GM19240 (cell line): ENCODE measurements at regions not wholly inside any gene's neighbourhood (a gene's known extent, or its start where the extent isn't known, plus 50 kb on each side); places are given as distances from the start of the nearest gene placed in this dataset.

Source experiments
- DNase-seq: peaks from one replicate; pipeline ENCODE4 v3.0.0; 2011; ENCODE audit warnings: low spot score; ENCODE audit not compliant: insufficient read length

GRCh38 chr19:30790056-30790680, 418.0 kb downstream of the ZNF536 start:
- no peak for DNase-seq

DNA sequence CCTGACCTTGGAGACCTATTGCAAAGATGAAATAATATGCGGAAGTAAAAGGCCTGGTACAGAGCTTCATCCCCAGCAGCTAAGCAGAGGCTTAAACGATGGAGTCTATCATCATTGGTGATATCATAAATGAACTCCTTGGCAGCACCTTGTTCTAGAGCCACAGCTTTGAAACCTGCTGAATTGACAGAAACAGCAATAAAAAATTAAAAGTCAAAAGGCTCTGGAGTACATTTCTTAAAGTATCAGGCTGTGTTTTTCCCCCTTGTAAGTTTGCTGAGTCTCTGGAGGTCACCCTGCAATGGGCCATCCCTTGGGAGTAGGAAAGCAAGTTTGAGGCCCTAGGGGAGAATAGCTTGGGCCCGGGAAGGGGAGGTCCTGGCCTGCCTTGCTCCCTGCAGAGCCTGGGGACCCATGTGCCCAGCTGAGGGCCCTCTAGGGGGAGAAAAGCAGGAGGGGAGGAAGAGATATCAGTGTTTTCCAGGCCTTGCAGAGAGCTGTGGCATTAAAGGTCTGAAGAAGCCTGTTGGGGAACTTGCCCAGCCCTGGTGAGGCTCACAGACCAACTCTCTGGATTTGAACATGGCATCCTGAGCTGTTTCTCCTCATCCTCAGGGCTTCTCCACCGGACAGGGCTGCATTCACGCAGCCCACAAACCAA, 416.1 kb downstream of the ZNF536 start:
- DNase-seq, result no peak

- DNase-seq, result no peak
Observed at GRCh38 chr19:30785458-30786137, 413.4 kb downstream of the ZNF536 start.

- DNase-seq, result no peak
Observed at GRCh38 chr19:30784850-30785457, 412.8 kb downstream of the ZNF536 start.

GRCh38 chr19:30783936-30784335, 411.8 kb downstream of the ZNF536 start:
- no peak for DNase-seq

DNA sequence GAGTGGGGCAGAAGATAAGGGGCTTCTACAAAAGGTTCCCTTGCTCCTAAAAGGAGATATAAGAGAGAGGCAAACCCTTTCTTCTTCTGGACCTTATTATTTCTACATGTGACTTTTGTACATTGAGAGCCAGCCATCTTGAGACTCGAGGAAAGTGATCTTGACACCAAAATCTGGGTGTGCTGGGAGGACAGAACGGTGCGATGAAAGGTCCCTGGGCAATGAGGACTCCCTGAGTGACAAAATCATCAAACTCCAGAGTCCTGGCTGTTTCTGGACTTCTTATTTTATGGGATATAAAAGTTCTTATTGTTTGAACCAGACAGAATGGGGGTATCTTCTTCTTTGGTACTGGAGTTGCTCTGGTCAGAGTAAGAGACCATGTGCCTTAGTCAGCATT, 411.0 kb downstream of the ZNF536 start:
- DNase-seq, result no peak

GRCh38 chr19:30781519-30781918, 409.3 kb downstream of the ZNF536 start:
- no peak for DNase-seq

DNA sequence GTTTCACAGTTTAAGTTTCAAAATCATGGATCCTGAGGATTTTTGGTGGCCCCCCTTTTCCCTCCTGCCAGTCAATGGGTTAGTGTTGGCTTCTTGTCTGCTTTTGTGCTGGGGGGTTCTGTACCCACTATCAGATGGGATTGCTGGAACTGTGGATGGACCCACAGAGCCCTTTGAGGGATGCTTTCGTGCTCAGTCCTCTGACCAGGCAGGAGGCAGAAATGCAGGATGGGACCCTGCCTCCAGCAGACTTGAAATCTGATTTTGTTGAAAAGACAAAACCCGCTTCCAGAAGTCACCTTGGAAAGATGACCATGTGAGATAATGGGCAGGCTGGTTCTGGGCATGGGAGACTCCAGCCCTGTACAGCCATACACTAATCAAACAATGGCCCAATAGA, 408.9 kb downstream of the ZNF536 start:
- no peak for DNase-seq

DNA sequence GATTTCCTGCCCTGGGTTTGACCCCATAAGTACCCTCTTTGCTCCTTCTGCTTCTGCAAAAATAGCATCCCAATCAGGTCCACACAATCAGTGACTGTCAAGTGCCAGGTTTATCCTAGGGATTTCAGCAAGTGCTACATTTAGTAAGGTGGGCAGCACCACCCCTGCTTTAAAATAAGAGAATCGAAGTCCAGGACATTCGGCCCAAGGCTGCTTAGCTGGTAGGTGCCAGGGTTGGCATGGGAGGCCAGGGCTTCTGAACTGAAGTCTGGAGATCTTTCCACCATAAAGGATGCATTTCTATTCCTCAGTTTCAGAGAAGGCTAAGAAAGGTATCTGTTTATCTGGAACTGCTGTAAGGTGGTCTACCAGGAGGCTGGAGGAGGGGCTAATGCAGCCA, 408.3 kb downstream of the ZNF536 start:
- no peak for DNase-seq

DNA sequence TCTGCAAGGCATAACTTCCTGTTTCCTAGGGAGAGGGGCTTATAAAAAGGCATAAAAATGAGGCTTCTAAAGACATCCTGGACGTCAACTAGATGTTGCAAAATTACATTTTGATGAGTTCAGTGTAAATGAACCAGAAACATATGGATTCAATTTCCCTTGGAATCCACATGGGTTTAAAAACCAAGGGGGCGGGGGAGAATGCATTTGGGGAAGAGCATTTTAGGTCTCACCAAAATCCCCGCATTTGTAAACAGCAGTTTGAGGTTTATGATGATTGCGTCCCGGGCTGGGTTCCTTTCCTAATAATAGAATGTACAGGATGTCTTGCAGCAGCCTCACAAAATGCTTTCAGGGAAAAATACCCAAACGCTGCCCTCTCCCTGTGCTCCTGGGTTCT, 407.8 kb downstream of the ZNF536 start:
- no peak for DNase-seq

- DNase-seq, result no peak
Observed at GRCh38 chr19:30778961-30779715, 407.0 kb downstream of the ZNF536 start.

- DNase-seq, result no peak
Observed at GRCh38 chr19:30778061-30778460, 405.9 kb downstream of the ZNF536 start.

- no peak for DNase-seq
Observed at GRCh38 chr19:30775956-30776355, 403.8 kb downstream of the ZNF536 start.

- no peak for DNase-seq
Observed at GRCh38 chr19:30774252-30774766, 402.1 kb downstream of the ZNF536 start.

- no peak for DNase-seq
Observed at GRCh38 chr19:30762651-30763050, 390.5 kb downstream of the ZNF536 start.

DNA sequence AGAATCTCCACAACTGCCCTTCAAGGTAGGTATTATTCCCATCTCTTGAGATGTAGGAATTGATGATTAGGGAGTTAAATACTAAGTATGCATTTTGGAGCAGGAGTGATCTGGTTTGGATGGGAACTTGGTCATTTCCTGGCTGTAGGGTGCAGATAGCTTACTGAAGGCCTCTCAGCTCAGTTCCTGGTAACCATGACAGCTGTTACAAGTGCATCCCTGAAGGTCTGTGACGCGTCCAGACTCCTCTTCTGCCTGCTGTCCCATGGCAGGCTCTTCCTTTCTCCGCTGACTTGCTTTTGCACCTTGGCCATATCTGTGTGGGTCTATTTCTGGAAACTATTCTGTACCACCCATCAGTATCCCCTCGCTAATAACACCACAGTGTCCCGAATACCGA, 387.8 kb downstream of the ZNF536 start:
- no peak for DNase-seq

DNA sequence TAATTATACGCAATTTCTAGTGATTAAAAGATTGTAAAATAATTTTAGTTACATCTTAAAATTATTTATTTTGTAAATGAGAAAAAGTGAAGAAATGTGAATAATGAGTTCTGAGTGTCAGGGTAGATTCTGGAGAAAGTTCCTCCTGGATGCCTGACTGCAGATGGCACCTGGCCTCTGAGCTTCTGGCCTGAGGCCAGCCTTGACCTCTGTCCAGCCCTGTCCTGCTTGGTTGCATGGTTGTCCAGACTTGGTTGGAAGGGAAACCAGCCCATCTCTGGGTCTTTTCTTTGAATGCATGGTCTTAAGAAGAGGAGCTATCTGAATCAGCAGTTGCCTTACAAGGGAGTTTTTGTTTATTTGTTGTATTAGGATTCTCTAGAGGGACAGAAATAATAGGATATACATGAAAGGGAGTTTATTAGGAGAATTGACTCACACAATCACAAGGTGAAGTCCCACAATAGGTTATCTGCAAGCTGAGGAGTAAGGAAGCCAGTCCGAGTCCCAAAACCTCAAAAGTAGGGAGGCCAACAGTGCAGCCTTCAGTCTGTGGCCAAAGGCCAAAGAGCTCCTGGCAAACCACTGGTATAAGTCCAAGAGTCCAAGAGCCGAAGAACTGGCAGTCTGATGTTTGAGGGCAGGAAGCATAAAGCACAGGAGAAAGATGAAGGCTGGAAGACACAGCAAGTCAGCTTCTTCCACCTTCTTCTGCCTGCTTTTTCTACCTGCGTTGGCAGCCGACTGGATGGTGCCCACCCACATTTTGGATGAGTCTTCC, 385.8 kb downstream of the ZNF536 start:
- no peak for DNase-seq

DNA sequence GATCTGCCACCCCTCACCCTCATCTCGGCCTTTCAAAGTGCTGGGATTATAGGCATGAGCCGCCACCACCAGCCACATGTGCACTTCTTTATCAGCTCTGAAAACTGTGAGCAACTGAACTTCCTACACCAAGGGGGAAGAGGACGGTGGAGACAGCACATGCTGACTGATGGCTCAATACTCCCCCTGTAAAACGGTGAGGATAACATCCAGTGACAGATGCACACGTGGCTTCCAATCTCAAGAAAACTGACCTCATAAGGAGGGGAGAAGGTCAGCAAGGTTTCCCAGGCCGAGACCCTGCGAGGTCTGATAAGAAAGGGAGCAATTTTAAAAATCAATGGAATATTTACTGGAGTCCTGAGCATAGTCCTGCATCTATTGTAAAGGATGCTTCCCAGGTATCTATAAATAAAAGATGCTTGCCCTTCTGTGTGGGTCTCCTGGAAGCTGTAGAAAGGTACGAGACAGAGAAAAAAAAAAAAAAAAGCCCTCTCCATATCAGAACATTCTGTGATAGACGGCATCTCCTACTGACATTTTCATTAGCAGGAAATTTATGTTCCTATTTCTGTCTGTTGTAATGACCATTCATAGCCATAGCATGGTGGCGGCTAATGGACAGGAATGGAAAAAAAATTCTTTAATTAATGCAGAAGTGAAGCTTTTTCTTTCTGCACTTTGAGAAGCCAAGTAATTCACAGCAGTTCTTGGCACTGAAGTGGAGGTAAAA, 385.1 kb downstream of the ZNF536 start:
- no peak for DNase-seq

GRCh38 chr19:30755581-30755980, 383.4 kb downstream of the ZNF536 start:
- no peak for DNase-seq

DNA sequence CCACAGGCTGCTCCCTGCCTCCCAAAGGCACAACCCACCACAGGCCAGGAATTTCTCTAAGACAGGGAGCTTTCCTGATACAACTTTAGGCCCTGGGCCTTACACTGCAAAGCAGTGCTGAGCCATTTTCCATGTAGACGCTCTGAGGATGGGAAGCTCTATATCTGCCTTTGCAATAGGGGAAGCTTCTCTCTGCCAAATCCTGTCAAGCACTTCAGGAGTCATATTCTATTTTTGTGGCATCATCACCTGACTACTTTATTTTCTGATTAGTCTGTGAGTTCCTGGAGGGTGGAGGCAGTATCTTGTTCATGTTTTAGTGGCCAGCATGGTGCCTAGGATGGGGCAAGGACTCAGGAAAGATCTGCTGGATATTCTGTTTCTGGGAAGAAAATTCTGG, 382.0 kb downstream of the ZNF536 start:
- no peak for DNase-seq
